Brain microvascular endothelial cell (primary cell): ENCODE measurements at regions not wholly inside any gene's neighbourhood (a gene's known extent, or its start where the extent isn't known, plus 50 kb on each side); places are given as distances from the start of the nearest gene placed in this dataset.

ENCODE experiments used
- DNase-seq: peaks from one replicate; pipeline ENCODE4 v3.0.0-alpha.2; 2020
- H3K27ac ChIP-seq: fragments of 250-450 bp; sonication (Bioruptor Pico); 2 replicates; pipeline ENCODE4 v1.5.1; 2020; ENCODE audit warnings: mild to moderate bottlenecking, moderate library complexity
- H3K27me3 ChIP-seq: fragments of 250-450 bp; sonication (Bioruptor Pico); replicated peaks from 2 replicates; pipeline ENCODE4 v1.5.1; 2020; ENCODE audit warnings: mild to moderate bottlenecking
- H3K36me3 ChIP-seq: fragments of 250-450 bp; sonication (Bioruptor Pico); replicated peaks from 2 replicates; pipeline ENCODE4 v1.5.1; 2020; ENCODE audit warnings: mild to moderate bottlenecking
- H3K4me3 ChIP-seq: 2 replicates; pipeline ENCODE4 v1.5.1; 2011; ENCODE audit warnings: low read depth, mild to moderate bottlenecking, control low read depth, low read length, moderate library complexity
- in situ Hi-C: cut with HindIII; loops from 2 replicates; pipeline ENCODE4 v1.10.0; 2017; ENCODE audit warnings: low sequenced_read_pairs, low pct_ligation_motif_present
- TF ChIP-seq, protein P1 (sequence below): IDR thresholded peaks from 2 replicates; pipeline ENCODE4 v1.5.1; 2011; ENCODE audit warnings: low read depth, mild to moderate bottlenecking, moderate library complexity, low read length, control low read depth, inconsistent platforms; ENCODE audit errors: missing control alignments

DNA sequence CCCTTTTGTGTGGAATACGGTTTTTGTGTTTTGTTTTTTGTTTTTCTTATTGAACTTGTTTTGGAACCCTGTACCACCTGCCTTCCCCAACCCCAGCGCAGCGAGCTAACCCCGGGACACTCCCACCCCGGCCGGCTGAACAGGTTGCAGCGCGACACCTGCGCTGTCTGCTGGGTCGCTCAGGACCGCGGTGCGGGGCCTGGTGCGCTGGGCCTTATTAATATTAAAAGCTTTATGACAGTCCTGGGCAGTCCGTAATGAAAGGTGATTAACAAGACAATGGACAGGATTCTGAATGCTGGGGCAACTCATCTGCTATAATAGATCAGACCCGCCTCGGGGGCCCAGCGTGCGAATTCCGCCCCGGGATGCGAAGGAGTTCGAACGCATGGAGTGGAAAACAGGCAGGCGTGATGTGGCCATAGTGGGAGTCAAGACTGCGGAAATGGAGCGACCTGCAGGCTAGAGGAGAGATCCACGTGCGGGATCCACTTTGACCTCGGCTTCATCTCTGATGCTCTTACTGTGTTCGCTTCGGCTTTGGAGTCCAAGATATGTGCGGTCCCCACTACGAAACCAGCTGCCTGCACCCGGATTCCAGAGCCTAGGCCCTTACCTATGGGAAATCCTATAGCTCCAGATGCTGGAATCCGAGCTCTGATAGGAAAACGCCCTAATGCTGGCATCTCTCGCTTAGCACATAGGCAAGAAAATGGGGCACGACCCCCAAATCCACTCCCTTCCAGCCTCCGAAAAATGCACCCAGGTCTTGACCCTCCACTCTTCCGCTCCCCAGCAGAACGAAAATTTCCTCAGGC is 69.0 kb upstream of the TMEM33 start:
- Histone ChIP-seq H3K27me3 (peaks cover 55% of the 10 kb centered on the region), H3K27ac (no peak overlapping the region), H3K36me3 (no peaks in the 10 kb centered on the region), H3K4me3 (no peak overlapping the region)
- in situ Hi-C loops: no loop called here
- TF ChIP-seq, protein P1, sequence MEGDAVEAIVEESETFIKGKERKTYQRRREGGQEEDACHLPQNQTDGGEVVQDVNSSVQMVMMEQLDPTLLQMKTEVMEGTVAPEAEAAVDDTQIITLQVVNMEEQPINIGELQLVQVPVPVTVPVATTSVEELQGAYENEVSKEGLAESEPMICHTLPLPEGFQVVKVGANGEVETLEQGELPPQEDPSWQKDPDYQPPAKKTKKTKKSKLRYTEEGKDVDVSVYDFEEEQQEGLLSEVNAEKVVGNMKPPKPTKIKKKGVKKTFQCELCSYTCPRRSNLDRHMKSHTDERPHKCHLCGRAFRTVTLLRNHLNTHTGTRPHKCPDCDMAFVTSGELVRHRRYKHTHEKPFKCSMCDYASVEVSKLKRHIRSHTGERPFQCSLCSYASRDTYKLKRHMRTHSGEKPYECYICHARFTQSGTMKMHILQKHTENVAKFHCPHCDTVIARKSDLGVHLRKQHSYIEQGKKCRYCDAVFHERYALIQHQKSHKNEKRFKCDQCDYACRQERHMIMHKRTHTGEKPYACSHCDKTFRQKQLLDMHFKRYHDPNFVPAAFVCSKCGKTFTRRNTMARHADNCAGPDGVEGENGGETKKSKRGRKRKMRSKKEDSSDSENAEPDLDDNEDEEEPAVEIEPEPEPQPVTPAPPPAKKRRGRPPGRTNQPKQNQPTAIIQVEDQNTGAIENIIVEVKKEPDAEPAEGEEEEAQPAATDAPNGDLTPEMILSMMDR: no peak
- no peak for DNase-seq

DNA sequence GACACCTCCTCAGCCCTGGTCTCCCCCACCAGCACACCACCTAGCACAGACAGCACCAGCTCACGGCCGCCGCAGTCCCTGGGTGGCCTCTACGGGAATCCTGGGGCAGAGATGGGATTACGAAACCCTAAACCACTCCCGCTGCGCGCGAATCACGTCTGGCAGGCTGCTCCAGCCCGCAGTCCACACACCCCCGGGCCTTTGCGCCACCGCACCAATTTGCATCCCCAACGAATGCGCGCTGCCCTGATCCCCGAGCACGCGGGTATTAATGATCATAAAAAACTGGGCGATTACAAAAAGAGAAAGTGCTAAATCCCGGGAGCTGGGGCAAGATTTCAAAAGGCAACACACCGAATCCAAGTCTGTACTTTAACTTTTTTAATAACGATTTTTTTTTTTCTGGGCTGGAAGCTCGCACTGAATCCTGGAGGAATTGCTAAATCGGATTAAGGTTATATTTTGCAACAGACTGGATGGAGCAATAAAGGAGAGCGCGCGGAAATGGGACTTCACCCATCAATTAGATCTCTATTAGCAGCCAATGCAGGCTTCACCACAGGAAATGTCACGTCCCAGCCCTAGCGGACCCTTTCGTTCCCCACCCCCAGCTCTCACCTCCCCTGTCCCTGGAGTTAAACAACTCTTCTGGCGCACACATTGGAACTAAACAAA is 69.8 kb upstream of the TMEM33 start:
- no peaks in the 10 kb centered on the region for H3K36me3 ChIP-seq
- TF ChIP-seq, protein P1: no peak
- no peak overlapping the region for H3K27ac ChIP-seq
- in situ Hi-C loops: no loop called here
- no peak overlapping the region for H3K4me3 ChIP-seq
- DNase-seq: no peak
- H3K27me3 ChIP-seq: peaks cover 49% of the 10 kb centered on the region

DNA sequence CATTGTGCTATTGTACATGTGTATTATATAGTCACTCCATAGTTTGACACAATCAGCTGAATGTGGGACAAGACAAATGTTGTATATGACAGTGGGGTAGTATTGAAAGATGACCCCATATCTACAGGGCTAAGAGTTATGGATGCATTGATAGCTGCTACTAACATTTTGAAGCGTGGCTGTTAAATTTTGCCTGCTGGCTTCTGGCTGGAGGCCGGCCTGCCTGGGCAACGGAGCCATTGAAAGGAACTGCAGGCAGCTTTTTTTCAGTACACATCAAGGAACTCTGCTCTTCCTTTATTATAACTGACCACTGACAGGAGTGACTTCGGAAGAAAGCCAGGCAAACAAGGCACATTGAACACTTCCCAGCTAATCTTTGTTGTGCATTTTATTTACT is 76.1 kb upstream of the TMEM33 start:
- TF ChIP-seq, protein P1: no peak
- in situ Hi-C loops: no loop called here
- H3K27me3 ChIP-seq: peaks cover 8% of the 10 kb centered on the region

DNA sequence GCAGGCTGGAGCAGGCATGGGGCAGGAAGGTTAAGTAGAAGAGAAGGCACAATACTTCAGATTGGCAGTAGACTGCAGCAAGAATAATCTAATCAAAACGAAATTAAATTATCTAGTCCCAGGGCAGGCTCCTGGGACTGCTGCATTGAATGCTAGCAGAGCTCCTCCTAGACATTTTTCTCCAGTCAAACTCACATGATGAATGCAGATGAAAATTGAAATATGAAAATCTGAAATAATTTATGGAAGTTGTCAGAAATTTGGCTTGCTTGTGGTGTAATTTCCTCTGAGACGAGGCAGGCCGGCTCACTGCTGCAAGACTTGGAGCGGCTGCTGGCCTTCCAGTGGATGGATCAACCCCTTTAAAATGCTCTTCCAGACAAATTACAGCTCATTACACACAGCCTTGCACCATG is 78.0 kb upstream of the TMEM33 start:
- Histone ChIP-seq H3K27ac (no peak overlapping the region), H3K4me3 (no peak overlapping the region), H3K27me3 (peaks cover 2% of the 10 kb centered on the region), H3K36me3 (no peaks in the 10 kb centered on the region)
- TF ChIP-seq, protein P1: no peak
- in situ Hi-C loops: no loop called here
- no peak for DNase-seq

More for the DNA sequence above, 76.1 kb upstream of the TMEM33 start:
- DNase-seq: no peak
- H3K36me3 ChIP-seq: no peaks in the 10 kb centered on the region
- H3K27ac ChIP-seq: no peak overlapping the region
- no peak overlapping the region for H3K4me3 ChIP-seq

DNA sequence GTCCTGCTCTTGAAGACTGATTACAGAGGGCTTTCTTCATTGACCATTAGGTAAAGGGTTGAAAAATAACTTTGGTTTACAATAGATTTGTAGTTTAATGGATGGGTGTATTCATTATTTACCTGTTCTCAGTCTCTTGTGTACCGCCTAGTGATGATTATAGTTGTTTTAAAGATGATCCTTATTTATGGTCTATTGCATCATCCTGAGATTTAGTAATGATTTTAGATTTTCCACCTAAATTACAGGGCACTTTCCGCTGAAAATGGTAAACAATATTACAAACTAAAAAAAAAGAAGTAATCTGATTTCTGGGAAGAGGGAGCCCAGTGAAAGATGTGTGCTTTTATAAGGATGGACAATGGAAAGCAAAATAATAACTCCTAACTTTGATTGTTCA is 78.4 kb upstream of the TMEM33 start:
- Histone ChIP-seq H3K27me3 (peaks cover 2% of the 10 kb centered on the region), H3K36me3 (no peaks in the 10 kb centered on the region), H3K27ac (no peak overlapping the region), H3K4me3 (no peak overlapping the region)
- in situ Hi-C loops: no loop called here
- TF ChIP-seq, protein P1: no peak
- no peak for DNase-seq
